ENCODE measurements at regions not wholly inside any gene's neighbourhood (a gene's known extent, or its start where the extent isn't known, plus 50 kb on each side); places are given as distances from the start of the nearest gene placed in this dataset.

GRCh38 chr9:115212125-115212605, 94.2 kb upstream of the TNC start:
- TF ChIP-seq CTCF (IDR thresholded peaks at IDR 0.05) (no peak), POLR2AphosphoS5 (IDR thresholded peaks at IDR 0.05) (no peak)

Measured in prostate gland (tissue), 2 donors.